Mucosa of rectum (tissue), 2 donors: ENCODE measurements at regions not wholly inside any gene's neighbourhood (a gene's known extent, or its start where the extent isn't known, plus 50 kb on each side); places are given as distances from the start of the nearest gene placed in this dataset.

ENCODE experiments used
- H3K27ac ChIP-seq, 2 donors: one replicate each; pipeline ENCODE4 v1.7.0; 2013; ENCODE audit warnings: inconsistent platforms in 2 of 2, low read depth in 2 of 2, low read length in 2 of 2
- H3K27me3 ChIP-seq, 2 donors: one replicate each; pipeline ENCODE4 v1.7.0; 2013; ENCODE audit warnings: low read length in 2 of 2; ENCODE audit not compliant: control insufficient read depth in 2 of 2, insufficient read depth in 2 of 2
- H3K36me3 ChIP-seq, 2 donors: one replicate each; pipeline ENCODE4 v1.7.0; 2013; ENCODE audit warnings: low read length in 2 of 2; ENCODE audit not compliant: control insufficient read depth in 2 of 2, insufficient read depth in 2 of 2
- H3K4me1 ChIP-seq, 2 donors: one replicate each; pipeline ENCODE4 v1.7.0; 2013; ENCODE audit warnings: low read length in 2 of 2, mild to moderate bottlenecking in 1 of 2; ENCODE audit not compliant: control insufficient read depth in 2 of 2, insufficient read depth in 2 of 2
- H3K4me3 ChIP-seq, 2 donors: one replicate each; pipeline ENCODE4 v1.7.0; 2013; ENCODE audit warnings: low read length in 2 of 2
- H3K9ac ChIP-seq, 2 donors: one replicate each; pipeline ENCODE4 v1.7.0; 2013; ENCODE audit warnings: low read length in 2 of 2, low read depth in 1 of 2, mild to moderate bottlenecking in 1 of 2
- H3K9me3 ChIP-seq, 2 donors: one replicate each; pipeline ENCODE4 v1.7.0; 2013; ENCODE audit warnings: low read length in 2 of 2; ENCODE audit not compliant: control insufficient read depth in 2 of 2
- donor health status: healthy.
- donor health status: Normal muscosa, but diverticular disease.

- H3K4me1 ChIP-seq: peaks cover 11 to 14% of the 10 kb centered on the region in 2 donors
- no peak overlapping the region for H3K4me3 ChIP-seq
- no peaks in the 10 kb centered on the region for H3K27me3 ChIP-seq
- no peak overlapping the region for H3K9ac ChIP-seq
- H3K27ac ChIP-seq: no peak overlapping the region
- no peaks in the 10 kb centered on the region for H3K9me3 ChIP-seq
- H3K36me3 ChIP-seq: no peaks in the 10 kb centered on the region
Measured at GRCh38 chr9:70465904-70466303, 51.4 kb upstream of the KLF9 start.

GRCh38 chr9:70465398-70465797 lies 50.9 kb upstream of the KLF9 start:
- Histone ChIP-seq H3K27ac (no peak overlapping the region), H3K36me3 (no peaks in the 10 kb centered on the region), H3K4me1 (peaks cover 6 to 9% of the 10 kb centered on the region in 2 donors), H3K27me3 (no peaks in the 10 kb centered on the region), H3K4me3 (no peak overlapping the region), H3K9me3 (no peaks in the 10 kb centered on the region), H3K9ac (no peak overlapping the region)
